OCI-LY7 (cell line): ENCODE measurements at regions not wholly inside any gene's neighbourhood (a gene's known extent, or its start where the extent isn't known, plus 50 kb on each side); places are given as distances from the start of the nearest gene placed in this dataset.

Experiments used
- BruUV-seq: library from RNA; stranded (reverse); fragments of 400-500 nt; replicated peaks from 2 replicates; lab custom pipeline; 2021; lab: Mats Ljungman, UMichigan
- CTCF ChIA-PET: fragments of 300-600 bp; sonication (Branson Sonifier 250); formaldehyde crosslinking; loops from one replicate; lab custom pipeline; 2022; ENCODE audit warnings: antibody characterized with exemption; ENCODE audit not compliant: unreplicated experiment; lab: Charles Lee
- POLR2A ChIA-PET: fragments of 300-600 bp; sonication (Branson Sonifier 250); formaldehyde crosslinking; loops from one replicate; lab custom pipeline; 2022; ENCODE audit warnings: antibody characterized with exemption; lab: Charles Lee
- DNase-seq: peaks from one replicate; pipeline ENCODE4 v3.0.0-alpha.2; 2015; ENCODE audit warnings: low spot score
- H2AFZ ChIP-seq: fragments of 200-600 bp; sonication (generic), shearing (Covaris generic); 2 replicates; pipeline ENCODE4 v1.6.1; 2014; ENCODE audit warnings: mild to moderate bottlenecking, antibody characterized with exemption, low read length, moderate library complexity
- H3K27ac ChIP-seq: fragments of 200-600 bp; sonication (generic); 2 replicates; pipeline ENCODE4 v1.5.1; 2014; ENCODE audit warnings: mixed run types, low read depth, mild to moderate bottlenecking, moderate library complexity, low read length, inconsistent platforms; ENCODE audit not compliant: poor library complexity, severe bottlenecking
- H3K36me3 ChIP-seq: fragments of 200-600 bp; sonication (generic); 2 replicates; pipeline ENCODE4 v1.6.1; 2014; ENCODE audit warnings: mild to moderate bottlenecking, antibody characterized with exemption, low read length, moderate library complexity, mixed read lengths; ENCODE audit not compliant: insufficient read depth
- H3K4me1 ChIP-seq: fragments of 200-600 bp; sonication (generic); 2 replicates; pipeline ENCODE4 v1.5.1; 2014; ENCODE audit warnings: mild to moderate bottlenecking, low read length; ENCODE audit not compliant: insufficient read depth, poor library complexity, severe bottlenecking
- H3K4me2 ChIP-seq: fragments of 200-600 bp; sonication (generic); 2 replicates; pipeline ENCODE4 v1.6.1; 2014; ENCODE audit warnings: mild to moderate bottlenecking, low read length
- H3K4me3 ChIP-seq: fragments of 200-600 bp; sonication (generic); 2 replicates; pipeline ENCODE4 v1.5.1; 2014; ENCODE audit warnings: mild to moderate bottlenecking, low read depth, low read length; ENCODE audit not compliant: poor library complexity, severe bottlenecking
- H3K79me2 ChIP-seq: fragments of 200-600 bp; sonication (generic); 2 replicates; pipeline ENCODE4 v1.6.1; 2016; ENCODE audit warnings: low read depth, mild to moderate bottlenecking, low read length, moderate library complexity, mixed read lengths; ENCODE audit not compliant: insufficient read depth
- H3K9me2 ChIP-seq: fragments of 200-600 bp; sonication (generic); 2 replicates; pipeline ENCODE4 v1.6.1; 2016; ENCODE audit warnings: mild to moderate bottlenecking, low read length, mixed read lengths; ENCODE audit not compliant: insufficient read depth
- H3K9me3 ChIP-seq: fragments of 200-600 bp; sonication (generic); 2 replicates; pipeline ENCODE4 v1.6.1; 2014; ENCODE audit warnings: mild to moderate bottlenecking, mixed run types, low read length, mixed read lengths
- H4K20me1 ChIP-seq: fragments of 200-600 bp; sonication (generic); 2 replicates; pipeline ENCODE4 v1.6.1; 2014; ENCODE audit warnings: mild to moderate bottlenecking, antibody characterized with exemption, low read length, moderate library complexity, mixed read lengths; ENCODE audit not compliant: insufficient read depth
- CTCF ChIP-seq: fragments of 200-600 bp; sonication (generic); conservative IDR thresholded peaks from 2 replicates; pipeline ENCODE4 v1.5.1; 2014; ENCODE audit warnings: mild to moderate bottlenecking, antibody characterized with exemption, low read length, moderate library complexity, mixed read lengths
- EZH2phosphoT487 ChIP-seq: fragments of 200-600 bp; sonication (generic); IDR thresholded peaks from 2 replicates; pipeline ENCODE4 v1.6.1; 2018; ENCODE audit warnings: low read depth, borderline replicate concordance, mild to moderate bottlenecking, mixed run types, antibody characterized with exemption, low read length, moderate library complexity, mixed read lengths
- intact Hi-C: fragments of 100-400 bp; cut with micrococcal nuclease; formaldehyde crosslinking; loops from one replicate; pipeline ENCODE4 v1.10.0; 2022; ENCODE audit not compliant: unreplicated experiment

GRCh38 chr10:59126261-59126660, 50.2 kb upstream of the PHYHIPL start:
- CTCF ChIA-PET = no interaction called here
- BruUV-seq = no TSS peak
- intact Hi-C loops = no loop called here
- H3K79me2 ChIP-seq = no peaks in the 10 kb centered on the region
- no peak overlapping the region for H3K4me2 ChIP-seq
- H3K4me3 ChIP-seq = no peak overlapping the region
- no peaks in the 10 kb centered on the region for H4K20me1 ChIP-seq
- no peak for TF ChIP-seq CTCF
- no peak for TF ChIP-seq EZH2phosphoT487
- no peaks in the 10 kb centered on the region for H3K9me2 ChIP-seq
- POLR2A ChIA-PET = no interaction called here
- DNase-seq = no peak
- H3K4me1 ChIP-seq = no peaks in the 10 kb centered on the region
- no peak overlapping the region for H2AFZ ChIP-seq
- no peaks in the 10 kb centered on the region for H3K9me3 ChIP-seq
- no peaks in the 10 kb centered on the region for H3K36me3 ChIP-seq
- no peak overlapping the region for H3K27ac ChIP-seq
